H1 (cell line): ENCODE measurements at regions not wholly inside any gene's neighbourhood (a gene's known extent, or its start where the extent isn't known, plus 50 kb on each side); places are given as distances from the start of the nearest gene placed in this dataset.

Source experiments
- CTCF ChIA-PET: fragments of 300-600 bp; sonication (Branson Sonifier 250); formaldehyde crosslinking; loops from one replicate; lab custom pipeline; 2021; ENCODE audit not compliant: partially characterized antibody; lab: Charles Lee
- POLR2A ChIA-PET: fragments of 300-600 bp; sonication (Branson Sonifier 250); formaldehyde crosslinking; loops from one replicate; lab custom pipeline; 2021; ENCODE audit warnings: inconsistent platforms; ENCODE audit not compliant: partially characterized antibody; lab: Charles Lee
- DNase-seq, 2 experiments: peaks; one replicate each; pipeline versions ENCODE4 v3.0.0 to v3.0.0-alpha.2; 2010 to 2022; ENCODE audit warnings: low spot score in 2 of 2, low read depth in 1 of 2, mixed read lengths in 1 of 2
- FAIRE-seq: peaks from 2 replicates; lab custom pipeline; 2011; peaks lifted over from hg19 to GRCh38; lab: Jason Lieb, UNC
- H2AFZ ChIP-seq: 2 replicates; pipeline ENCODE4 v1.8.1; 2012; ENCODE audit warnings: low read length, inconsistent platforms
- H2AK5ac ChIP-seq: 2 replicates; pipeline ENCODE4 v1.6.1; 2013; ENCODE audit warnings: low read depth, low read length
- H2BK120ac ChIP-seq: replicated peaks from 2 replicates; pipeline ENCODE3; 2013; ENCODE audit warnings: low read depth, low read length, inconsistent platforms
- H2BK12ac ChIP-seq: 2 replicates; pipeline ENCODE4 v1.6.1; 2013; ENCODE audit warnings: low read depth, low read length
- H2BK15ac ChIP-seq: 2 replicates; pipeline ENCODE4 v1.6.1; 2013; ENCODE audit warnings: low read length
- H2BK20ac ChIP-seq: 2 replicates; pipeline ENCODE4 v1.6.1; 2013; ENCODE audit warnings: low read length
- H2BK5ac ChIP-seq: 2 replicates; pipeline ENCODE4 v1.6.1; 2013; ENCODE audit warnings: low read depth, low read length
- H3K14ac ChIP-seq: 2 replicates; pipeline ENCODE4 v1.6.1; 2013; ENCODE audit warnings: inconsistent platforms; ENCODE audit not compliant: insufficient read length
- H3K18ac ChIP-seq: 2 replicates; pipeline ENCODE4 v1.6.1; 2013; ENCODE audit warnings: low read length; ENCODE audit errors: extremely low read depth
- H3K23ac ChIP-seq: 2 replicates; pipeline ENCODE4 v1.6.1; 2013; ENCODE audit warnings: inconsistent platforms; ENCODE audit not compliant: insufficient read length
- H3K23me2 ChIP-seq: 2 replicates; pipeline ENCODE4 v1.6.1; 2013; ENCODE audit warnings: low read depth, low read length
- H3K27ac ChIP-seq: 2 replicates; pipeline ENCODE4 v1.6.1; 2011; ENCODE audit warnings: low read depth, low read length, inconsistent platforms
- H3K27me3 ChIP-seq, 4 experiments: replicated peaks in 1 of 4; 1 replicate in 1 of 4; 2 replicates in 3 of 4; pipeline versions ENCODE4 v1.6.1 to v1.8.1; 2011 to 2013; ENCODE audit warnings: low read length in 3 of 4, mild to moderate bottlenecking in 3 of 4, inconsistent platforms in 2 of 4, mixed read lengths in 2 of 4, moderate library complexity in 1 of 4; ENCODE audit not compliant: control insufficient read depth in 3 of 4, insufficient read depth in 3 of 4; ENCODE audit errors: extremely low read depth in 1 of 4
- H3K36me3 ChIP-seq, 4 experiments: 2 replicates each; pipeline versions ENCODE4 v1.6.1 to v1.8.1; 2011 to 2013; ENCODE audit warnings: mild to moderate bottlenecking in 4 of 4, low read length in 3 of 4, moderate library complexity in 2 of 4, control low read depth in 1 of 4, inconsistent platforms in 1 of 4; ENCODE audit not compliant: insufficient read depth in 4 of 4, control insufficient read depth in 2 of 4
- H3K4ac ChIP-seq: replicated peaks from 2 replicates; pipeline ENCODE3; 2013; ENCODE audit warnings: low read length, low read depth, mixed read lengths, inconsistent platforms; ENCODE audit not compliant: insufficient read length
- H3K4me1 ChIP-seq, 4 experiments: replicated peaks in 1 of 4; 1 replicate in 1 of 4; 2 replicates in 3 of 4; pipeline versions ENCODE4 v1.6.1 to v1.8.1; 2011 to 2013; ENCODE audit warnings: low read length in 3 of 4, inconsistent platforms in 2 of 4, mixed read lengths in 1 of 4; ENCODE audit not compliant: insufficient read depth in 4 of 4, control insufficient read depth in 3 of 4
- H3K4me2 ChIP-seq, 2 experiments: 2 replicates each; pipeline versions ENCODE4 v1.6.1 to v1.8.1; 2011 to 2013; ENCODE audit warnings: low read depth in 2 of 2, low read length in 2 of 2, control low read depth in 1 of 2, inconsistent platforms in 1 of 2, mild to moderate bottlenecking in 1 of 2; ENCODE audit not compliant: insufficient read depth in 1 of 2
- H3K4me3 ChIP-seq, 4 experiments: fragments of 200-600, 300-600 bp in 1 of 4; sonication (generic), shearing (Covaris generic), sonication (Bioruptor Twin) in 1 of 4; 2 replicates each; pipeline versions ENCODE4 v1.5.1 to v1.8.1; 2011 to 2016; ENCODE audit warnings: low read length in 4 of 4, low read depth in 3 of 4, control low read depth in 2 of 4, inconsistent platforms in 2 of 4, mild to moderate bottlenecking in 2 of 4, mixed read lengths in 1 of 4, moderate library complexity in 1 of 4; ENCODE audit not compliant: insufficient read depth in 2 of 4; ENCODE audit errors: extremely low read depth in 1 of 4
- H3K56ac ChIP-seq: replicated peaks from 2 replicates; pipeline ENCODE3; 2013; ENCODE audit warnings: low read depth, mild to moderate bottlenecking, mixed read lengths, low read length, inconsistent platforms; ENCODE audit not compliant: insufficient read length
- H3K79me1 ChIP-seq: 2 replicates; pipeline ENCODE4 v1.6.1; 2013; ENCODE audit warnings: low read depth, low read length, control low read depth
- H3K79me2 ChIP-seq, 2 experiments: 2 replicates each; pipeline versions ENCODE4 v1.6.1 to v1.8.1; 2012 to 2013; ENCODE audit warnings: low read length in 2 of 2, mild to moderate bottlenecking in 2 of 2, inconsistent platforms in 1 of 2; ENCODE audit not compliant: insufficient read depth in 2 of 2, control insufficient read depth in 1 of 2
- H3K9ac ChIP-seq, 4 experiments: replicated peaks in 1 of 4; 1 replicate in 1 of 4; 2 replicates in 3 of 4; pipeline versions ENCODE4 v1.6.1 to v1.8.1; 2011 to 2013; ENCODE audit warnings: low read depth in 3 of 4, low read length in 3 of 4, control low read depth in 2 of 4, mild to moderate bottlenecking in 2 of 4, moderate library complexity in 2 of 4, inconsistent platforms in 1 of 4; ENCODE audit errors: extremely low read depth in 1 of 4
- H3K9me3 ChIP-seq, 2 experiments: 2 replicates each; pipeline versions ENCODE4 v1.6.1 to v1.8.1; 2012 to 2013; ENCODE audit warnings: mild to moderate bottlenecking in 2 of 2, moderate library complexity in 2 of 2, control low read depth in 1 of 2, inconsistent platforms in 1 of 2, low read depth in 1 of 2, low read length in 1 of 2, mixed read lengths in 1 of 2; ENCODE audit not compliant: insufficient read depth in 2 of 2
- H4K20me1 ChIP-seq, 2 experiments: replicated peaks in 1 of 2; 2 replicates each; pipeline versions ENCODE3 to v1.8.1; 2011 to 2013; ENCODE audit warnings: inconsistent platforms in 2 of 2, low read length in 2 of 2, mild to moderate bottlenecking in 1 of 2; ENCODE audit not compliant: insufficient read depth in 2 of 2, control insufficient read depth in 1 of 2
- H4K5ac ChIP-seq: 2 replicates; pipeline ENCODE4 v1.6.1; 2013; ENCODE audit warnings: low read length, low read depth, mixed read lengths, inconsistent platforms; ENCODE audit not compliant: insufficient read length
- H4K8ac ChIP-seq: 2 replicates; pipeline ENCODE4 v1.8.0; 2013; ENCODE audit warnings: mild to moderate bottlenecking, moderate library complexity, low read length, inconsistent platforms; ENCODE audit not compliant: insufficient read depth; ENCODE audit errors: extremely low read depth
- H4K91ac ChIP-seq: replicated peaks from 2 replicates; pipeline ENCODE3; 2013; ENCODE audit warnings: low read length, mixed read lengths, inconsistent platforms; ENCODE audit not compliant: insufficient read length
- ASH2L ChIP-seq: fragments of 200-600, 300-600 bp; sonication (generic); IDR thresholded peaks from one replicate; pipeline ENCODE4 v1.7.1; 2017; ENCODE audit warnings: low read length
- CREB1 ChIP-seq: IDR thresholded peaks from 2 replicates; pipeline ENCODE4 v1.6.1; 2012; ENCODE audit warnings: inconsistent platforms
- CTCF ChIP-seq, 3 experiments: IDR thresholded peaks; 1 replicate in 2 of 3; 2 replicates in 1 of 3; pipeline versions ENCODE4 v1.5.1 to v1.6.1; 2011; ENCODE audit warnings: low read length in 3 of 3, mild to moderate bottlenecking in 3 of 3, inconsistent platforms in 2 of 3, low read depth in 1 of 3, moderate library complexity in 1 of 3; ENCODE audit not compliant: insufficient read depth in 1 of 3; ENCODE audit errors: control extremely low read depth in 1 of 3
- EGR1 ChIP-seq: IDR thresholded peaks from 2 replicates; pipeline ENCODE4 v1.6.1; 2011; ENCODE audit warnings: low read depth, low read length, borderline replicate concordance
- EP300 ChIP-seq, 2 experiments: IDR thresholded peaks; 1 replicate in 1 of 2; 2 replicates in 1 of 2; pipeline ENCODE4 v1.6.1; 2011 to 2012; ENCODE audit warnings: low read depth in 2 of 2, low read length in 2 of 2, mild to moderate bottlenecking in 2 of 2, borderline replicate concordance in 1 of 2, inconsistent platforms in 1 of 2, moderate library complexity in 1 of 2
- GABPA ChIP-seq: IDR thresholded peaks from 2 replicates; pipeline ENCODE4 v1.6.1; 2011; ENCODE audit warnings: mild to moderate bottlenecking, low read length, moderate library complexity, borderline replicate concordance; ENCODE audit not compliant: insufficient read depth
- KDM5A ChIP-seq: fragments of 200-600 bp; IDR thresholded peaks from 2 replicates; pipeline ENCODE4 v1.7.1; 2012; ENCODE audit warnings: mild to moderate bottlenecking, low read length, inconsistent platforms, mixed read lengths
- NANOG ChIP-seq: IDR thresholded peaks from 2 replicates; pipeline ENCODE4 v1.6.1; 2011; ENCODE audit warnings: low read length, low read depth, mild to moderate bottlenecking, inconsistent platforms; ENCODE audit not compliant: insufficient read depth, poor library complexity, severe bottlenecking
- NRF1 ChIP-seq: IDR thresholded peaks from 2 replicates; pipeline ENCODE4 v1.6.1; 2011; ENCODE audit warnings: mild to moderate bottlenecking, low read depth, low read length, improper control_type of control experiment
- SIX5 ChIP-seq: IDR thresholded peaks from 2 replicates; pipeline ENCODE4 v1.6.1; 2011; ENCODE audit warnings: mild to moderate bottlenecking, low read depth, low read length
- SP4 ChIP-seq: IDR thresholded peaks from 2 replicates; pipeline ENCODE4 v1.6.1; 2012; ENCODE audit warnings: low read length, inconsistent platforms
- SUZ12 ChIP-seq: fragments of 200-600 bp; sonication (generic); IDR thresholded peaks from 2 replicates; pipeline ENCODE4 v1.6.1; 2012; ENCODE audit warnings: mild to moderate bottlenecking, inconsistent platforms, low read length, moderate library complexity, mixed read lengths
- TAF1 ChIP-seq: IDR thresholded peaks from 2 replicates; pipeline ENCODE4 v1.6.1; 2011; ENCODE audit warnings: mild to moderate bottlenecking, low read depth, low read length
- WGBS, 2 experiments: shearing (Covaris generic) in 1 of 2; methylation state at CpG; one replicate each; pipeline versions ENCODE4 v1.1.6 to v1.1.7; 2013 to 2015; ENCODE audit warnings: low lambda C conversion rate in 2 of 2, mixed read lengths in 2 of 2, inconsistent platforms in 1 of 2, low coverage in 1 of 2, missing lambda C conversion rate in 1 of 2; ENCODE audit not compliant: insufficient replicate concordance in 2 of 2, insufficient coverage in 1 of 2, insufficient read length in 1 of 2; ENCODE audit errors: extremely low coverage in 1 of 2, missing lambda C conversion rate in 1 of 2; 5-methylcytosine and 5-hydroxymethylcytosine counted together

DNA sequence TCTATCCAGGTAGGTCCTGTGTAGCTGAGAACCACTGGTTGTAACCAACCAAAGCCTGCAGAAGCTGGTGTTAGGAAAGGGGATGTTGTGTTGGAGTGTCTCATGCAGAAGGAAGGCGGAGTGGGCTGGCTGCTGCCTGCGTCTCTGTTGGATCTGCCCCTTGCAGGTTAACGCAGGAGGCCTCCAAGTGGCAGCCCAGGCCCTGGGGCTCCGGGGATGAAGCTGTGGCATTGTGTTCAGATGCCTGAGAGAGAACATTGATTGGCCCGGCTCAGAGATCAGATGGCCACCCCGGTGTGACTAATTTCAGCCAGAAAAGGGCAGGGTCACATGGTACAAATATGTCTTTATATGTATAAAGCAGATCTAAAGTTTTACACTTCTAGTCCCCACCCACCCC, 216.0 kb downstream of the GLI2 start:
- Histone ChIP-seq H3K18ac (no peak overlapping the region), H3K4me2 (no peak overlapping the region), H4K8ac (no peak overlapping the region), H3K27me3 (no peaks in the 10 kb centered on the region), H3K4me3 (no peak overlapping the region), H2BK5ac (no peak overlapping the region), H2AK5ac (no peak overlapping the region), H3K14ac (no peak overlapping the region), H3K27ac (no peak overlapping the region), H3K79me1 (peaks cover 10% of the 10 kb centered on the region), H2AFZ (no peak overlapping the region), H2BK12ac (no peak overlapping the region), H3K23me2 (no peaks in the 10 kb centered on the region), H2BK20ac (no peak overlapping the region), H4K5ac (no peak overlapping the region), H3K9me3 (no peaks in the 10 kb centered on the region), H3K23ac (no peak overlapping the region), H2BK120ac (no peak overlapping the region), H4K20me1 (peaks cover 10 to 28% of the 10 kb centered on the region in 2 experiments), H3K36me3 (peaks cover 0 to 3% (median 0%) of the 10 kb centered on the region in 4 experiments; a peak in 2 of 8 replicates), H3K9ac (no peak overlapping the region), H4K91ac (no peak overlapping the region), H3K79me2 (no peaks in the 10 kb centered on the region), H3K4me1 (no peaks in the 10 kb centered on the region; a peak in 1 of 7 replicates), H2BK15ac (no peak overlapping the region), H3K4ac (no peak overlapping the region), H3K56ac (no peak overlapping the region)
- ChIA-PET POLR2A (no interaction called here), CTCF (interaction anchor here (0.7 to 2.2 kb wide), 5 partner anchors 10 to 256 kb away, joined by 3 to 8 read pairs (median 4); no protein-coding TSS in a partner anchor)
- FAIRE-seq (no peak), DNase-seq (no peak)
- no peak for TF ChIP-seq EP300 (IDR thresholded peaks at IDR 0.05; ENCODE audit: borderline replicate concordance in 1 of 2, low read depth in 2 of 2, low read length in 2 of 2)
- no peak for TF ChIP-seq NANOG
- TF ChIP-seq ASH2L: no peak
- TF ChIP-seq CREB1: no peak
- no peak for TF ChIP-seq GABPA
- no peak for TF ChIP-seq TAF1
- TF ChIP-seq NRF1: no peak
- TF ChIP-seq CTCF (IDR thresholded peaks at IDR 0.05; ENCODE audit: control extremely low read depth in 1 of 3, insufficient read depth in 1 of 3, low read depth in 1 of 3, low read length in 3 of 3): no peak
- TF ChIP-seq SUZ12: no peak
- no peak for TF ChIP-seq SP4
- TF ChIP-seq KDM5A: no peak
- TF ChIP-seq SIX5: no peak
- TF ChIP-seq EGR1: no peak
- WGBS, 2 experiments: 71% methylated on average over 6 of the region's 6 CpGs; no CpG with 5 or more reads in 1 of the 2 experiments
